GM23248 (cell line): ENCODE measurements at regions not wholly inside any gene's neighbourhood (a gene's known extent, or its start where the extent isn't known, plus 50 kb on each side); places are given as distances from the start of the nearest gene placed in this dataset.

Experiments
- DNase-seq: peaks from one replicate; pipeline ENCODE4 v3.0.0-alpha.2; 2015
- H2AFZ ChIP-seq: fragments of 200-600 bp; sonication (generic); 2 replicates; pipeline ENCODE4 v1.6.1; 2016; ENCODE audit warnings: antibody characterized with exemption
- H3F3A ChIP-seq: fragments of 200-600 bp; sonication (generic); 2 replicates; pipeline ENCODE4 v1.6.1; 2016; ENCODE audit warnings: mild to moderate bottlenecking, antibody characterized with exemption, mixed run types; ENCODE audit not compliant: insufficient read depth
- H3K27ac ChIP-seq: fragments of 200-600 bp; sonication (generic); 2 replicates; pipeline ENCODE4 v1.5.1; 2016; ENCODE audit warnings: mild to moderate bottlenecking
- H3K27me3 ChIP-seq: fragments of 200-600 bp; sonication (generic); replicated peaks from 2 replicates; pipeline ENCODE4 v1.6.1; 2016; ENCODE audit warnings: mild to moderate bottlenecking; ENCODE audit not compliant: insufficient read depth
- H3K36me3 ChIP-seq: fragments of 200-600 bp; sonication (generic); 2 replicates; pipeline ENCODE4 v1.6.1; 2016; ENCODE audit warnings: low read depth, mild to moderate bottlenecking
- H3K4me1 ChIP-seq: fragments of 200-600 bp; sonication (generic); 2 replicates; pipeline ENCODE4 v1.6.1; 2016; ENCODE audit warnings: mild to moderate bottlenecking; ENCODE audit not compliant: insufficient read depth
- H3K4me2 ChIP-seq: fragments of 200-600 bp; sonication (generic); one replicate; pipeline ENCODE4 v1.6.1; 2016; ENCODE audit warnings: mild to moderate bottlenecking; ENCODE audit not compliant: unreplicated experiment
- H3K4me3 ChIP-seq: fragments of 200-600 bp; sonication (generic); 2 replicates; pipeline ENCODE4 v1.5.1; 2016; ENCODE audit warnings: mild to moderate bottlenecking
- H3K79me2 ChIP-seq: fragments of 200-600 bp; sonication (generic); 2 replicates; pipeline ENCODE4 v1.6.1; 2016; ENCODE audit warnings: mild to moderate bottlenecking; ENCODE audit not compliant: insufficient read depth
- H3K9ac ChIP-seq: fragments of 200-600 bp; sonication (generic); 2 replicates; pipeline ENCODE4 v1.6.1; 2016; ENCODE audit warnings: mild to moderate bottlenecking
- H3K9me2 ChIP-seq: fragments of 200-600 bp; sonication (generic); 2 replicates; pipeline ENCODE4 v1.6.1; 2016; ENCODE audit warnings: mixed run types, mild to moderate bottlenecking, moderate library complexity; ENCODE audit not compliant: insufficient read depth
- H3K9me3 ChIP-seq: fragments of 200-600 bp; sonication (generic); one replicate; pipeline ENCODE4 v1.6.1; 2017; ENCODE audit warnings: low read depth
- H4K20me1 ChIP-seq: fragments of 200-600 bp; sonication (generic); 2 replicates; pipeline ENCODE4 v1.6.0; 2016; ENCODE audit not compliant: insufficient read depth
- EZH2 ChIP-seq: fragments of 200-600 bp; sonication (generic); IDR thresholded peaks from 2 replicates; pipeline ENCODE4 v1.6.1; 2018; ENCODE audit warnings: antibody characterized with exemption, mild to moderate bottlenecking; ENCODE audit not compliant: insufficient read depth, poor library complexity, severe bottlenecking
- EZH2phosphoT487 ChIP-seq: fragments of 200-600 bp; sonication (generic); IDR thresholded peaks from 2 replicates; pipeline ENCODE4 v1.6.1; 2018; ENCODE audit warnings: antibody characterized with exemption, moderate library complexity, mild to moderate bottlenecking, low read depth; ENCODE audit not compliant: insufficient read depth
- WGBS, 2 experiments: methylation state at CpG; one replicate each; pipeline ENCODE4 v1.1.6; 2015 to 2017; ENCODE audit warnings: low lambda C conversion rate in 2 of 2, low coverage in 1 of 2; ENCODE audit errors: missing lambda C conversion rate in 2 of 2; 5-methylcytosine and 5-hydroxymethylcytosine counted together
- in situ Hi-C: fragments of 300-500 bp; cut with MboI; formaldehyde crosslinking; loops from 2 replicates; pipeline ENCODE4 v1.15.0; 2020

DNA sequence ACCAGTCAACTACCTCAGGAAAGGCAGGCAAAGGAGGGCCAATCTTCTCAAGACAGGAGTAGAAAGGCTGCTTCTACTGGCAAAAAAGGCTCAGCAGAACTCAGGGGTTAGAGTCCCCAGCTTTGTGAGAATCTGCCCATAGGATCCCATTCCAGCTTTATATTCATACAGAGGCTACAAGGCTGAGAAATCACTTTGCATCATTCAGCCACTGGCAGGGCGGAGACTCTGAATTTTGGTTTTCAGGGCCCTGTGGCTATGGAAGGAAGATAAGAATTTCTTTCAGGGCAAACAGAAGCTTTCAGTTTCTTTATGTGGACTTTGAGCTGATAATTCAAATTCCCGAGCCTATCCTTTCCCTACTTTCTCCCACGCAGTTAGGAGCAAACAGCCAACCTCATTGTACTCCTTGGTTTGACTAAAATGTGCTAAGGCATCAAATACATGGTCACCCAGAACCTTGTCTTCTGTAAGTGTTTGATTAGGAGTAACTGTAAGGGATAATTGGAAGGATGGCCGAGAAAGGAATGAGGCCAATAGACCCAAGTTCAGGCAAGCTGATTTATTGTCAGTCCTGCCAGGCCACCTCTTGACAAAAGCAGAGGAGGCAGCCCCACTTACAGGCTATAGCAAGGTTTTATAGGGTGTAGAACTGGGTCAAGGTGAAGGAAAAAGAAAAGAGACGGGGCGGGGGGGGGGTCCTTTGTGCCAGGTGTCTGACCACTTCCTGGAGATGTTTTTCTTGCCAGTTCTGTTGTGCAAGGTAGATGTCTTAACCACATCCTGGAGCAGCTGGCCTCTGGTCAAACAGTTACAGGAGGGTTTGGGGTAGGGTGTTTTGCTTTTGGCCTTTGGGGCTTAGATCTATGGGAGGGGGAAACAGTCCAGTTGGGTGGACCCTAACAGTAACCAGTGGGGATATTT lies 165.3 kb upstream of the PPP1R2C start:
- WGBS, 2 experiments: 24 to 31% methylated on average over 4 to 6 of the region's 6 CpGs
- no peak overlapping the region for H2AFZ ChIP-seq
- no peak overlapping the region for H3K4me3 ChIP-seq
- no peak overlapping the region for H3K4me2 ChIP-seq
- no peaks in the 10 kb centered on the region for H3K36me3 ChIP-seq
- no peak overlapping the region for H3K27ac ChIP-seq
- no peaks in the 10 kb centered on the region for H3K9me3 ChIP-seq
- no peaks in the 10 kb centered on the region for H3K4me1 ChIP-seq
- H3K79me2 ChIP-seq: no peaks in the 10 kb centered on the region
- H3F3A ChIP-seq: no peaks in the 10 kb centered on the region
- H3K9ac ChIP-seq: no peak overlapping the region
- no peaks in the 10 kb centered on the region for H4K20me1 ChIP-seq
- DNase-seq: no peak
- TF ChIP-seq EZH2 (no peak), EZH2phosphoT487 (no peak)
- H3K27me3 ChIP-seq: no peaks in the 10 kb centered on the region
- in situ Hi-C loops: no loop called here
- H3K9me2 ChIP-seq: no peaks in the 10 kb centered on the region

- no peaks in the 10 kb centered on the region for H3K27me3 ChIP-seq
- H2AFZ ChIP-seq: no peak overlapping the region
- H3K9me2 ChIP-seq: no peaks in the 10 kb centered on the region
- H3K27ac ChIP-seq: no peak overlapping the region
- H4K20me1 ChIP-seq: no peaks in the 10 kb centered on the region
- H3K9ac ChIP-seq: no peak overlapping the region
- in situ Hi-C loops: no loop called here
- H3K79me2 ChIP-seq: no peaks in the 10 kb centered on the region
- H3K4me3 ChIP-seq: no peak overlapping the region
- no peak overlapping the region for H3K4me2 ChIP-seq
- H3K4me1 ChIP-seq: no peaks in the 10 kb centered on the region
- no peak for TF ChIP-seq EZH2phosphoT487
- no peak for TF ChIP-seq EZH2
- no peak for DNase-seq
- 41 to 55% methylated on average over 3 of the region's 3 CpGs for WGBS, 2 experiments
- H3K36me3 ChIP-seq: no peaks in the 10 kb centered on the region
- no peaks in the 10 kb centered on the region for H3K9me3 ChIP-seq
- H3F3A ChIP-seq: no peaks in the 10 kb centered on the region
Measured at GRCh38 chrX:42944381-42944998, 166.5 kb upstream of the PPP1R2C start.

- WGBS, 2 experiments: 54 to 57% methylated on average over 6 of the region's 6 CpGs
- H3F3A ChIP-seq: no peaks in the 10 kb centered on the region
- no peaks in the 10 kb centered on the region for H4K20me1 ChIP-seq
Measured at GRCh38 chrX:42946544-42947194, 168.7 kb upstream of the PPP1R2C start.

GRCh38 chrX:42948723-42949657 lies 171.0 kb upstream of the PPP1R2C start:
- Histone ChIP-seq H3K4me2 (no peak overlapping the region), H3K9me2 (no peaks in the 10 kb centered on the region), H3K4me3 (no peak overlapping the region), H4K20me1 (no peaks in the 10 kb centered on the region), H3K36me3 (no peaks in the 10 kb centered on the region), H3K9me3 (no peaks in the 10 kb centered on the region), H3F3A (no peaks in the 10 kb centered on the region), H3K79me2 (no peaks in the 10 kb centered on the region), H3K4me1 (no peaks in the 10 kb centered on the region), H3K9ac (no peak overlapping the region), H3K27ac (no peak overlapping the region), H3K27me3 (no peaks in the 10 kb centered on the region), H2AFZ (no peak overlapping the region)
- TF ChIP-seq EZH2 (no peak), EZH2phosphoT487 (no peak)
- 24 to 27% methylated on average over 9 of the region's 9 CpGs for WGBS, 2 experiments
- in situ Hi-C loops: no loop called here
- no peak for DNase-seq

More at GRCh38 chrX:42946544-42947194, 168.7 kb upstream of the PPP1R2C start:
- Histone ChIP-seq H3K4me1 (no peaks in the 10 kb centered on the region), H3K4me2 (no peak overlapping the region), H2AFZ (no peak overlapping the region), H3K9me2 (no peaks in the 10 kb centered on the region), H3K9me3 (no peaks in the 10 kb centered on the region), H3K79me2 (no peaks in the 10 kb centered on the region), H3K27ac (no peak overlapping the region), H3K9ac (no peak overlapping the region), H3K4me3 (no peak overlapping the region), H3K36me3 (no peaks in the 10 kb centered on the region), H3K27me3 (no peaks in the 10 kb centered on the region)
- TF ChIP-seq EZH2phosphoT487 (no peak), EZH2 (no peak)
- DNase-seq: no peak
- in situ Hi-C loops: no loop called here
